ENCODE measurements at regions not wholly inside any gene's neighbourhood (a gene's known extent, or its start where the extent isn't known, plus 50 kb on each side); places are given as distances from the start of the nearest gene placed in this dataset.

GRCh38 chr2:15874321-15874720 lies 66.0 kb upstream of the MYCN start (continued):
- TF ChIP-seq CHD7 (IDR thresholded peaks at IDR 0.05; ENCODE audit: insufficient replicate concordance, low read length) (no peak), BCL11A (IDR thresholded peaks at IDR 0.05; ENCODE audit: low read depth in 2 of 2, low read length in 2 of 2) (no peak), SUZ12 (IDR thresholded peaks at IDR 0.05; ENCODE audit: low read length) (no peak), CHD1 (IDR thresholded peaks at IDR 0.05; ENCODE audit: low read depth, low read length) (no peak), CTCF (IDR thresholded peaks at IDR 0.05; ENCODE audit: control extremely low read depth in 1 of 3, insufficient read depth in 1 of 3, low read depth in 1 of 3, low read length in 3 of 3) (peak in 1 of 3 experiments; percentile 33; a peak in 1 of 4 replicates), ATF2 (IDR thresholded peaks at IDR 0.05; ENCODE audit: low read length) (no peak)
